GM12865 (cell line): ENCODE measurements at regions not wholly inside any gene's neighbourhood (a gene's known extent, or its start where the extent isn't known, plus 50 kb on each side); places are given as distances from the start of the nearest gene placed in this dataset.
"Not testable (repeated sequence)": the region's sequence is repeated elsewhere in the genome, so short reads cannot be mapped to it uniquely, and the experiment has no call there.

Source experiments
- DNase-seq: peaks from one replicate; pipeline ENCODE4 v3.0.0; 2010; ENCODE audit warnings: low read depth
- H3K4me3 ChIP-seq: 2 replicates; pipeline ENCODE4 v1.5.1; 2011; ENCODE audit warnings: mild to moderate bottlenecking, low read depth, low read length, control low read depth

- not testable (repeated sequence) for DNase-seq, H3K4me3 ChIP-seq
Measured at GRCh38 chr1:206256935-206257334, 53.6 kb downstream of the SRGAP2 start.

- H3K4me3 ChIP-seq, DNase-seq: not testable (repeated sequence)
Measured at GRCh38 chr1:206261473-206261872, 58.1 kb downstream of the SRGAP2 start.

- H3K4me3 ChIP-seq, DNase-seq: not testable (repeated sequence)
Measured at GRCh38 chr1:206262424-206262823, 59.1 kb downstream of the SRGAP2 start.

- not testable (repeated sequence) for DNase-seq
Measured at GRCh38 chr1:206264916-206265315, 61.6 kb downstream of the SRGAP2 start.

GRCh38 chr1:206271153-206271552 is 67.8 kb downstream of the SRGAP2 start:
- DNase-seq, H3K4me3 ChIP-seq: not testable (repeated sequence)

More at GRCh38 chr1:206264916-206265315, 61.6 kb downstream of the SRGAP2 start:
- not testable (repeated sequence) for H3K4me3 ChIP-seq

- H3K4me3 ChIP-seq, result not testable (repeated sequence)
Measured at GRCh38 chr1:206273104-206273503, 69.8 kb downstream of the SRGAP2 start.

GRCh38 chr1:206276143-206276542 is 72.8 kb downstream of the SRGAP2 start:
- DNase-seq, H3K4me3 ChIP-seq: not testable (repeated sequence)

More at GRCh38 chr1:206273104-206273503, 69.8 kb downstream of the SRGAP2 start:
- DNase-seq, result not testable (repeated sequence)

GRCh38 chr1:206278683-206279082 is 75.3 kb downstream of the SRGAP2 start:
- DNase-seq, result not testable (repeated sequence)

GRCh38 chr1:206280683-206281082 is 77.3 kb downstream of the SRGAP2 start:
- DNase-seq, result not testable (repeated sequence)

More at GRCh38 chr1:206278683-206279082, 75.3 kb downstream of the SRGAP2 start:
- not testable (repeated sequence) for H3K4me3 ChIP-seq

GRCh38 chr1:206281912-206282654 is 78.7 kb downstream of the SRGAP2 start:
- H3K4me3 ChIP-seq, DNase-seq: not testable (repeated sequence)

More at GRCh38 chr1:206280683-206281082, 77.3 kb downstream of the SRGAP2 start:
- not testable (repeated sequence) for H3K4me3 ChIP-seq

GRCh38 chr1:206285024-206285960 is 82.0 kb downstream of the SRGAP2 start:
- DNase-seq, H3K4me3 ChIP-seq: not testable (repeated sequence)

GRCh38 chr1:206287759-206288158 is 84.4 kb downstream of the SRGAP2 start:
- not testable (repeated sequence) for DNase-seq

GRCh38 chr1:206288453-206288852 is 85.1 kb downstream of the SRGAP2 start:
- H3K4me3 ChIP-seq, DNase-seq: not testable (repeated sequence)

More at GRCh38 chr1:206287759-206288158, 84.4 kb downstream of the SRGAP2 start:
- H3K4me3 ChIP-seq, result not testable (repeated sequence)

- not testable (repeated sequence) for DNase-seq, H3K4me3 ChIP-seq
Measured at GRCh38 chr1:206297145-206298031, 94.0 kb downstream of the SRGAP2 start.

- not testable (repeated sequence) for DNase-seq, H3K4me3 ChIP-seq
Measured at GRCh38 chr1:206298032-206298392, 94.7 kb downstream of the SRGAP2 start.

- not testable (repeated sequence) for DNase-seq
Measured at GRCh38 chr1:206299181-206299791, 95.9 kb downstream of the SRGAP2 start.

GRCh38 chr1:206299942-206300341 is 96.6 kb downstream of the SRGAP2 start:
- DNase-seq, H3K4me3 ChIP-seq: not testable (repeated sequence)

More at GRCh38 chr1:206299181-206299791, 95.9 kb downstream of the SRGAP2 start:
- H3K4me3 ChIP-seq, result not testable (repeated sequence)

- DNase-seq, H3K4me3 ChIP-seq: not testable (repeated sequence)
Measured at GRCh38 chr1:206302056-206302455, 98.7 kb downstream of the SRGAP2 start.
